ENCODE measurements at regions not wholly inside any gene's neighbourhood (a gene's known extent, or its start where the extent isn't known, plus 50 kb on each side); places are given as distances from the start of the nearest gene placed in this dataset.

DNA sequence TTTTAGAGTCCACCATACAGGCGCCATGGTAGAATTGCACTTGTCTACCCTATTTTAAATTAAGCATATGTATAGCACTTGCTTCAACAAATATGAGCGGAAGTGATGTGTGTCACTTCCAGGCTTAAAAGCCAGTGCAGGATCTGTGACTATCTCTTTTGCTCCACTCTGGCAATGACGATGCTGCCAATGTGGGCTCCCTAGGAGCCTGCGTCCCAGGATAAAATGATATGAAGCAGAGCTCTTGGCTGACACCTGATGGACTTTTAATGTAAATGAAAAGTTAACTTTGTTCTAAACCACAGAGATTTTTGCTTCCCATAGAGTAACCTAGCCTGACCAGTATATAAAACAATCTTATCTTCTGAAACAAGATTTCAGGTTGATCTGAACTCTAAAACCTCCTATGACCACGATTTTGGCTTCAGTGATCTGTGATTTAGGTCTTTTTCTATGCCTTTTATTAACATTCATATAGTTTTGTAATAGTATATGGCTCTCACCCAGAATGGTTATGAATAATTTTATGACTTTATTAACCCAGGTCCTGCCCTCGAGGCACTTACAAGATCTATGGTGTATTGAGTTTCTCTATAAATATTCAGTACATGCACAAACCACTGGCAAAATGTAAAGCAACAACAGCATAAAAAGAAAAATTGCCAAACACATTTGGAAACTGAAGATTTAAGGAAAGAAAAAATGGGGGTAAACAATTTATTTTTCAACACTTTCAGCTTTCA is 422.5 kb upstream of the PIK3C3 start:
- intact Hi-C loops (cut with DNase I), result no loop called here
- Histone ChIP-seq H3K4me1 (ENCODE audit: control insufficient read depth, insufficient read depth, low read length) (no peaks in the 10 kb centered on the region), H3K27me3 (ENCODE audit: control insufficient read depth, insufficient read depth) (no peaks in the 10 kb centered on the region), H3K27ac (ENCODE audit: low read length) (no peak overlapping the region), H3K4me3 (ENCODE audit: low read length) (no peak overlapping the region), H3K9me3 (ENCODE audit: control insufficient read depth, low read length) (no peaks in the 10 kb centered on the region)
- 60% methylated on average over 6 of the region's 6 CpGs for WGBS
- no peak for DNase-seq
- ATAC-seq, result no peak

GRCh38 chr18:41530970-41531369 is 424.1 kb upstream of the PIK3C3 start:
- no peaks in the 10 kb centered on the region for H3K4me1 ChIP-seq (ENCODE audit: control insufficient read depth, insufficient read depth, low read length)

GRCh38 chr18:41529093-41529492 is 425.9 kb upstream of the PIK3C3 start:
- H3K27ac ChIP-seq (ENCODE audit: low read length), result no peak overlapping the region
- no peak overlapping the region for H3K4me3 ChIP-seq (ENCODE audit: low read length)
- WGBS, result 95% methylated on average over 2 of the region's 2 CpGs
- no peak for ATAC-seq
- H3K27me3 ChIP-seq (ENCODE audit: control insufficient read depth, insufficient read depth), result no peaks in the 10 kb centered on the region
- intact Hi-C loops (cut with DNase I), result no loop called here
- no peaks in the 10 kb centered on the region for H3K4me1 ChIP-seq (ENCODE audit: control insufficient read depth, insufficient read depth, low read length)
- no peak for DNase-seq
- H3K9me3 ChIP-seq (ENCODE audit: control insufficient read depth, low read length), result no peaks in the 10 kb centered on the region

More at GRCh38 chr18:41530970-41531369, 424.1 kb upstream of the PIK3C3 start:
- Histone ChIP-seq H3K4me3 (ENCODE audit: low read length) (no peak overlapping the region), H3K9me3 (ENCODE audit: control insufficient read depth, low read length) (no peaks in the 10 kb centered on the region), H3K27ac (ENCODE audit: low read length) (no peak overlapping the region), H3K27me3 (ENCODE audit: control insufficient read depth, insufficient read depth) (no peaks in the 10 kb centered on the region)
- DNase-seq, result no peak
- WGBS, result 96% methylated on average over 1 of the region's 1 CpG
- no peak for ATAC-seq
- intact Hi-C loops (cut with DNase I), result no loop called here

- DNase-seq, result no peak
- H3K27ac ChIP-seq (ENCODE audit: low read length), result no peak overlapping the region
- intact Hi-C loops (cut with DNase I), result no loop called here
- H3K4me1 ChIP-seq (ENCODE audit: control insufficient read depth, insufficient read depth, low read length), result no peaks in the 10 kb centered on the region
- H3K4me3 ChIP-seq (ENCODE audit: low read length), result no peak overlapping the region
- WGBS, result 23% methylated on average over 1 of the region's 1 CpG
- ATAC-seq, result no peak
- H3K9me3 ChIP-seq (ENCODE audit: control insufficient read depth, low read length), result no peaks in the 10 kb centered on the region
- no peaks in the 10 kb centered on the region for H3K27me3 ChIP-seq (ENCODE audit: control insufficient read depth, insufficient read depth)
Observed at GRCh38 chr18:41526054-41526453, 429.0 kb upstream of the PIK3C3 start.

GRCh38 chr18:41524674-41525470 is 430.2 kb upstream of the PIK3C3 start:
- ATAC-seq, result no peak
- no peak overlapping the region for H3K4me3 ChIP-seq (ENCODE audit: low read length)
- no peak overlapping the region for H3K27ac ChIP-seq (ENCODE audit: low read length)
- no peak for DNase-seq
- no peaks in the 10 kb centered on the region for H3K9me3 ChIP-seq (ENCODE audit: control insufficient read depth, low read length)
- intact Hi-C loops (cut with DNase I), result no loop called here
- H3K4me1 ChIP-seq (ENCODE audit: control insufficient read depth, insufficient read depth, low read length), result no peaks in the 10 kb centered on the region
- 41% methylated on average over 2 of the region's 2 CpGs for WGBS
- no peaks in the 10 kb centered on the region for H3K27me3 ChIP-seq (ENCODE audit: control insufficient read depth, insufficient read depth)

- intact Hi-C loops (cut with DNase I), result no loop called here
- DNase-seq (no peak), ATAC-seq (no peak)
- H3K4me1 ChIP-seq (ENCODE audit: control insufficient read depth, insufficient read depth, low read length), result no peaks in the 10 kb centered on the region
- H3K4me3 ChIP-seq (ENCODE audit: low read length), result no peak overlapping the region
- H3K9me3 ChIP-seq (ENCODE audit: control insufficient read depth, low read length), result no peaks in the 10 kb centered on the region
- no peaks in the 10 kb centered on the region for H3K27me3 ChIP-seq (ENCODE audit: control insufficient read depth, insufficient read depth)
- H3K27ac ChIP-seq (ENCODE audit: low read length), result no peak overlapping the region
Observed at GRCh38 chr18:41517142-41517541, 437.9 kb upstream of the PIK3C3 start.

DNA sequence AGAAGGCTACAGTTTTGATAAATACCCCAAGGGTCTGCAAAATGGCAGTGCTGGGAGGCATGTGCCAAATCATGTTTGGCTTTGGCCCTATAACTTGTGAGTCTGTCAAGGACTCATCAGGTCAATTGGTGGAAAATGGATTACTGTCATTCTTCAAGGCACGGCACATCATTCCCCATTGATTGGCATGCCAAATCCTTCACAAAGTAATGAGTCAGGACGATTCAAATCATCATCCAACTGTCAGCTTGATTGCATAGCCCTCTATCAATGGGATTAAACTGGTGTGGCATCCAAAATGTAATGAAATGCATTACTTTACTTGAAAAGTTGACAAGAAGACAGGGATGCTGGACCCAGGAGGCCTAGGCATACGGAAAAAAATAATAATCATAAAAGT is 441.6 kb upstream of the PIK3C3 start:
- ATAC-seq, result no peak
- H3K4me3 ChIP-seq (ENCODE audit: low read length), result no peak overlapping the region
- intact Hi-C loops (cut with DNase I), result no loop called here
- no peaks in the 10 kb centered on the region for H3K9me3 ChIP-seq (ENCODE audit: control insufficient read depth, low read length)
- no peak for DNase-seq
- H3K27me3 ChIP-seq (ENCODE audit: control insufficient read depth, insufficient read depth), result no peaks in the 10 kb centered on the region
- H3K27ac ChIP-seq (ENCODE audit: low read length), result no peak overlapping the region
- H3K4me1 ChIP-seq (ENCODE audit: control insufficient read depth, insufficient read depth, low read length), result no peaks in the 10 kb centered on the region
- WGBS, result 90% methylated on average over 3 of the region's 3 CpGs

- Histone ChIP-seq H3K4me3 (ENCODE audit: low read length) (no peak overlapping the region), H3K9me3 (ENCODE audit: control insufficient read depth, low read length) (no peaks in the 10 kb centered on the region), H3K4me1 (ENCODE audit: control insufficient read depth, insufficient read depth, low read length) (no peaks in the 10 kb centered on the region), H3K27me3 (ENCODE audit: control insufficient read depth, insufficient read depth) (no peaks in the 10 kb centered on the region), H3K27ac (ENCODE audit: low read length) (no peak overlapping the region)
- no peak for DNase-seq
- WGBS, result 76% methylated on average over 3 of the region's 3 CpGs
- intact Hi-C loops (cut with DNase I), result no loop called here
- no peak for ATAC-seq
Observed at GRCh38 chr18:41504316-41504715, 450.7 kb upstream of the PIK3C3 start.

DNA sequence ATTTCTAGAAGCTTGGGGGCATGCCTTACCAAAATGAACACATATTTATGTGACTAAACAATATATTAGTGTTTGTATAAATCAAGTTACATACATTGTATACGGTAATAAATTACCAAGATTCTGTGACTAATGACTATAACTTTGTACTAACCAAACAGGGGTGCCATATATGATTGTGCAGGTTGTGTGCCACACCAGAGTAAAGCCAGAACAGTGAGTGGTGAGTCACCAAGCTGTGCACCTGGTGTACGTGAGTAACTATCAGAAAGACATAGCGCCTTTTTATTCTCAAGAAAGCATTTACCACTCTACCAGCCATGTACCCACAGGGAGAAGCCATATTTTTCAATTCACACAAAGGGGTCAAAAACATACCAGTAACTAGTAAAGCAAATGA is 453.2 kb upstream of the PIK3C3 start:
- ATAC-seq, result no peak
- intact Hi-C loops (cut with DNase I), result no loop called here
- 97% methylated on average over 3 of the region's 3 CpGs for WGBS

GRCh38 chr18:41499345-41499744 is 455.7 kb upstream of the PIK3C3 start:
- Histone ChIP-seq H3K4me1 (ENCODE audit: control insufficient read depth, insufficient read depth, low read length) (no peaks in the 10 kb centered on the region), H3K27ac (ENCODE audit: low read length) (no peak overlapping the region), H3K27me3 (ENCODE audit: control insufficient read depth, insufficient read depth) (no peaks in the 10 kb centered on the region), H3K4me3 (ENCODE audit: low read length) (no peak overlapping the region), H3K9me3 (ENCODE audit: control insufficient read depth, low read length) (no peaks in the 10 kb centered on the region)
- intact Hi-C loops (cut with DNase I), result loop anchor here in 1 of 4 donors (10.0 kb wide), 1 partner anchor 45 kb away; no protein-coding TSS in a partner anchor
- no peak for ATAC-seq
- WGBS, result 95% methylated on average over 1 of the region's 1 CpG
- DNase-seq, result no peak

More for the DNA sequence above, 453.2 kb upstream of the PIK3C3 start:
- Histone ChIP-seq H3K27ac (ENCODE audit: low read length) (no peak overlapping the region), H3K9me3 (ENCODE audit: control insufficient read depth, low read length) (no peaks in the 10 kb centered on the region), H3K27me3 (ENCODE audit: control insufficient read depth, insufficient read depth) (no peaks in the 10 kb centered on the region), H3K4me3 (ENCODE audit: low read length) (no peak overlapping the region), H3K4me1 (ENCODE audit: control insufficient read depth, insufficient read depth, low read length) (no peaks in the 10 kb centered on the region)
- no peak for DNase-seq

- intact Hi-C loops (cut with DNase I), result loop anchor here in 1 of 4 donors (10.0 kb wide), 1 partner anchor 54 kb away; no protein-coding TSS in a partner anchor
- ATAC-seq, result no peak
- no peaks in the 10 kb centered on the region for H3K27me3 ChIP-seq (ENCODE audit: control insufficient read depth, insufficient read depth)
- WGBS, result 93% methylated on average over 1 of the region's 1 CpG
- no peak overlapping the region for H3K27ac ChIP-seq (ENCODE audit: low read length)
- no peaks in the 10 kb centered on the region for H3K9me3 ChIP-seq (ENCODE audit: control insufficient read depth, low read length)
- DNase-seq, result no peak
- H3K4me3 ChIP-seq (ENCODE audit: low read length), result no peak overlapping the region
- no peaks in the 10 kb centered on the region for H3K4me1 ChIP-seq (ENCODE audit: control insufficient read depth, insufficient read depth, low read length)
Observed at GRCh38 chr18:41490861-41491260, 464.2 kb upstream of the PIK3C3 start.
